NCI-H82 (cell line): ENCODE measurements at regions not wholly inside any gene's neighbourhood (a gene's known extent, or its start where the extent isn't known, plus 50 kb on each side); places are given as distances from the start of the nearest gene placed in this dataset.
A peak's percentile ranks its signal among the peaks of the same experiment; 100 is the strongest.

Experiments used
- DNase-seq: peaks from one replicate; lab custom pipeline; 2025; lab: John Stamatoyannopoulos, UW

- peak; percentile 44 for DNase-seq
These were observed 134.0 kb upstream of the SUCLG2 start for GRCh38 chr3:67788396-67788795.

GRCh38 chr3:67783281-67784250 lies 129.2 kb upstream of the SUCLG2 start:
- no peak for DNase-seq

- DNase-seq = no peak
These were observed 127.5 kb upstream of the SUCLG2 start for GRCh38 chr3:67781871-67782270.

DNA sequence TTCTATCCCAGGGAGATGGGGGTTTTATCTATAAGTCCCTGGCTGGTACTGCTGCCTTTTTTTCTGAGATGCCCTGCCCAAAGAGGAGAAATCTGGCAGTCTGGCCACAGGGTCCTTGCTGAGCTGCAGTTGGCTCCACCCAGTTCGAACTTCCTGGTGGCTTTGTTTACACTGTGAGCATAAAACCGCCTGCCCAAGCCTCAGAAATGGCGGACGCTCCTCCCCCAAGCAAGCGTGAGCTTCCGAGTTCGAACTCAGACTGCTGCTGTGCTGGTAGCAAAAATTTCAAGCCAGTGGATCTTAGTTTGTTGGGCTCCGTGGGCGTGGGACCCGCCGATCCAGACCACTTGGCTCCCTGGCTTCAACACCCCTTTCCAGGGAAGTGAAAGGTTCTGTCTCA lies 126.8 kb upstream of the SUCLG2 start:
- no peak for DNase-seq

GRCh38 chr3:67774676-67775075 lies 120.3 kb upstream of the SUCLG2 start:
- no peak for DNase-seq

- no peak for DNase-seq
These were observed 111.2 kb upstream of the SUCLG2 start for GRCh38 chr3:67765575-67765974.

DNA sequence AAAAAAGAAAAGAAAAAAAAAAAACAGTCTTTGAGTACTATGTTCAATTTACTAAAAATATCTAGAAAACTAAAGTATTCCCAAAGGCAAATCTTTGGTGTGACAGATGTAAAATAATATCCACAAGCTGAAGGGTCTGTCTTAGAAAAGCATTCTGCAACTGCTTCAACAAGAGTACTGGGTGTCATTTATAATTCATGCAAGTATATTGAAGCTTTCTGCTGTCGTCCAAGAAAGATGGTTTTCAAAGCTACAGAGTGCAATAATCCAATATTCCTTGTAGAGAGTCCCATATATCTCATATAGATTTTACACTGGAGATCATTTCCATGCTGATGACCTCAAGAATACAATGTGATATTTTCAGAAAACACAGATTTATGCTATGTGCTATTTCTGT lies 90.9 kb upstream of the SUCLG2 start:
- no peak for DNase-seq

- DNase-seq = no peak
These were observed 90.3 kb upstream of the SUCLG2 start for GRCh38 chr3:67744699-67745098.

- DNase-seq = no peak
These were observed 85.4 kb upstream of the SUCLG2 start for GRCh38 chr3:67739851-67740250.

GRCh38 chr3:67737906-67738865 lies 83.8 kb upstream of the SUCLG2 start:
- no peak for DNase-seq

DNA sequence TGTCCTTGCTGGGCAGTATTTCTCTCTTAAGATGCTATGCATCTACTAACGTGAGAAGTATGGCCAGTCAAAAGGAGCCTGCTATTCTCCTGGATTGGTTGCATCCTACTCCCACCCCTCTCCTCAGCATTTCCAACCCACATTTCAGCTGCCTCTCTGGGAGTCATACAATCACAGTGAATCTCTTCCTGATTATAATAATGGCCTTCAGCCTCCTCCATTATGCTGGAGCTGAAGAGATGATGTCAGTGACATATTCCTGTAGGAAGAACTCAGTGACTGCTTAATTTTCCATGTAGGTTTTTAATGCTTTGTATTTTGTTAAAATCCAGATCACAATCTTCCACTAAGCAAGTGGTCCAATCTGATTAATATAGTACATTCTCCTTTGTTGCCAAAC lies 82.7 kb upstream of the SUCLG2 start:
- DNase-seq = no peak

- no peak for DNase-seq
These were observed 79.0 kb upstream of the SUCLG2 start for GRCh38 chr3:67733269-67733950.

GRCh38 chr3:67724434-67724833 lies 70.0 kb upstream of the SUCLG2 start:
- DNase-seq = no peak

DNA sequence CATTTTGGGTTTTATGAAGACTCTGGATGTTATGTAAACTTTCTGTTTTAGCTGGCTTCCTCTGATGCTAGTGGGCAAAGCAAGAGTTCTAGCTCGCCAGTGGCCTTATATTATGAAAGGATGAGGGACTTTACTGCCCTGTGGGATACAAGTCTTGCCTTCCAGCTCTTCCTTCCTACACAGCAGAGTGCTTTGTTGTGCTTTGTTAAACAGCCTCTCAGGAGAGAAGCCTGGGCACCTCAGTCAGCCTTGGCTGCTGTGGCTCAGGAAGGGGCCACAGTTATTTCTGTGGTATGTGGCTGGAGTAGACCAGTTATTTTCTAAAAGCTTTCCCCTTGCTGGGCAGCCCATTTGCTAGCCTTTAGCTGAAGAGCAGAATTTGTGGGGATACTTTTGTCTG lies 69.5 kb upstream of the SUCLG2 start:
- no peak for DNase-seq

DNA sequence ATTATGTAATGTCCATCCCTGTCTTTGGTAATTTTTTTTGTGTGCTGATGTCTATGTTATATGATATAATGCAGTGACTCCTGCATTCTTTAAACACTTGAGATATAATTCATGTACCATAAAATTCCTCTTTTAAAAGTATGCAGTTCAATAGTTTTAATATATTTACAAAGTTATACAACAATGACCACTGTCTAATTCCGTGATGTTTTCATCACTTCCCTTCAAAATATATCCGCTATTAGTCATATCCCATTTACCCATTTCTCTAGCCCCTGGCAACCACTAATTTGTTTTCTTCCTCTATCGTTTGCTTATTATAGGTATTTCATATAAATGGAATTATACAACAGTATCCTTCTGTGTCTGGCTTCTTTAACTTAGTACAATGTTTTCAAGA lies 64.9 kb upstream of the SUCLG2 start:
- no peak for DNase-seq

DNA sequence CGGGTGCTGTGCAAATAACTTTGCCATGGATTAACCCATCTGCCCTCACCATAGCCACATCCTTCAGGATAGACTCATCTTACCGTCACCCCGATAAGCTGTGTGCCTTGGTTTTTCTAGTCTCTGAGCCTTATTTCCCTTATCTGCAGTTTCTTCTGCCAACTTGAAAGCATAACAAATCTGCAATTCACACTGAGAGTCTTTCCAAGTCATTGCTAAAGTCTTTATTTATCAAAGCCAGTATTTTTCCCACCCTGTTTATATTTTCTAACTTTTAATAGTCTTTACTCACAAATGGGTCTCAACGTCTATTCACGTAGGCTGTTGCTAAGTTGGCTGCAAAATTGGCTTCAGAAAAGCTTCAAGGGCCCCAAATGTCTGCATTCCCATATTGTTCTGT lies 61.6 kb upstream of the SUCLG2 start:
- no peak for DNase-seq

- no peak for DNase-seq
These were observed 59.5 kb upstream of the SUCLG2 start for GRCh38 chr3:67713764-67714469.

DNA sequence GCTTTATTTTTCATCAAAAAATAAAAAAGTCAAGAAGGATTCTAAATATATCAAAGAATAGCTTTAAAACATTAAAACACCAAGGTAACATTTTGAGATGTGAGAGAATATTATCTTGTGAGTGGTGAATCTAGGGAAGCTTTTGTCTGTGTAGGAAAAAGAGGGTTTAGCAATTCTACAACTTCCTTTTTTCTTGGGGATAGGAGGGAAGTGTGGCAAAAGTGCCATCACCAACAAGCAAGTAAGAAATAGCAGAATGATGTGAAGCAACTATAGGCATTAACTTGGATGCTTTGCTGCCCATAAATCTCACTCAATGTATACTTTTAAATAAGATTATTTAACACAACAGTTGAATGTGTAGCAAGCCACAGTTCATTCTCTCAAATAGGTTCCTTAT lies 57.8 kb upstream of the SUCLG2 start:
- no peak for DNase-seq

DNA sequence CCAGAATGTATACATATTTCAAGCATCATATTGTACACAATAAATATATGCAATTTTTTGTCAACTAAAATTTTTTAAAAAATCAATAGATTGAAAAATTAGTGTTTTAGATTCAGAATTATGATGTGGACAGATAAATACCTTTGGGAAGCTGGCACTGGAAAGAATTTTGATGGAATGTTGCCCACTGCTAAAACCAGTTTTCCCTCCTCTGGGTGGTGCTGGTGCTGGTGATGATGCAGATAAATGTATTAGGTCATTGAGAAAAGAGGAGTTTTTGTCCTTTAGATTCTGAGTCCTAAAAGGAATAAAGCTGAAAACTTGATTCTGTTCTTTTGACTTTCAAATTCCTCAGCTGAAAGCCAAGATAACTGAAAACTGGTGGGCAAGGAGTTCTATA lies 56.0 kb upstream of the SUCLG2 start:
- DNase-seq = no peak

DNA sequence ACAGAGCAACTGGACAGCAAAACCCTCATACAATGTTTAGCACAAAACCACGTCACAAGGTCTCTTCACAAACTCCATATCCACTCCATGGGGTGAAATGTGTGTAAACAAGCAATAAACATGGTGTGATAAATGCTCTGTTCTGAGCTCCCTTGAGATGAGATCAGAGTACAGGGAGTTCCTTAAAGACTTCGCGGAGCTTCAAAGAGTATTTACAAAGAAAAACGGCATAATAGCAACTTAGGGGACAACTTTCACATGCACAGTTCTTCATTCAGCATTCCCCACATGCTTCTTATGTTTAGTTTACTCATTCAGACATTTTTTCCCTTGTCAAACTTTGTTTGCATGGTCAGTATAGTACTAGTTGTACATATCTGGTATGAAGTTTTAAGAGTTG lies 52.5 kb upstream of the SUCLG2 start:
- DNase-seq = no peak

DNA sequence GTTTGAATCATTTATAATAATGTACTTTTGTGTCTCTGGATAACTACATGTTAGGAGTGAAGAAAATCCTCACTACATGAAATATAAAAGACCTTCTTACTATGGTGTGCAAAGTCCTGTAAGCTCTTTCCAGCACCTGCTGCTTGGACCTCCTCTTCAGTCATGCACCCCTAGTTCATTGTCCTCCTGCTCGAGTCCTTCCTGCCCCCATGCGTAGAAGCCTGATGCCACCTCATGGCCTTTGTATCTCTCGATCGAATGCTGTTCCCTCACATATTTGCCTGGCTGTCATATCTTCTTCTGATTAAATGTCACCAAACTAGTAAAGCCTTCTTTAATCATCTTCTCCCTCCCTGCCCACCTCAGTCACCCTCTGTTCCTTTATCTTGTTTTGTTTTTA lies 49.9 kb upstream of the SUCLG2 start:
- no peak for DNase-seq
